Activated CD8-positive, alpha-beta T cell treated with anti-CD3 and anti-CD28 coated beads for 36 hours (primary cell): ENCODE measurements at regions not wholly inside any gene's neighbourhood (a gene's known extent, or its start where the extent isn't known, plus 50 kb on each side); places are given as distances from the start of the nearest gene placed in this dataset.

Experiments used
- ATAC-seq: fragments of 200-7000 bp; cut with Tn5 transposase; one replicate; pipeline ENCODE4 v1.10.0; 2021; ENCODE audit warnings: mild to moderate bottlenecking, moderate library complexity
- CTCF ChIA-PET: fragments of 350-600 bp; sonication (Branson Sonifier 250); formaldehyde crosslinking; loops from one replicate; lab custom pipeline; 2021; ENCODE audit warnings: antibody characterized with exemption; lab: Charles Lee
- POLR2A ChIA-PET: fragments of 350-600 bp; sonication (Branson Sonifier 250); formaldehyde crosslinking; loops from one replicate; lab custom pipeline; 2021; ENCODE audit warnings: antibody characterized with exemption; lab: Charles Lee
- DNase-seq: peaks from one replicate; pipeline ENCODE4 v3.0.0-alpha.2; 2020
- H3K27ac Mint-ChIP-seq: one replicate; pipeline ENCODE4 v1.8.0; 2021; ENCODE audit warnings: mild to moderate bottlenecking, mixed read lengths
- H3K27me3 Mint-ChIP-seq: one replicate; pipeline ENCODE4 v1.8.0; 2021; ENCODE audit warnings: mixed read lengths
- H3K36me3 Mint-ChIP-seq: one replicate; pipeline ENCODE4 v1.8.0; 2021; ENCODE audit warnings: low read depth, mixed read lengths
- H3K4me1 Mint-ChIP-seq: one replicate; pipeline ENCODE4 v1.8.0; 2021; ENCODE audit warnings: low read depth, mixed read lengths
- H3K4me3 Mint-ChIP-seq: one replicate; pipeline ENCODE4 v1.8.0; 2021; ENCODE audit warnings: mild to moderate bottlenecking, moderate library complexity, mixed read lengths
- H3K9me3 Mint-ChIP-seq: one replicate; pipeline ENCODE4 v1.8.0; 2021; ENCODE audit warnings: mixed read lengths
- CTCF ChIP-seq: fragments of 200-600 bp; IDR thresholded peaks from one replicate; pipeline ENCODE4 v1.8.0; 2022; ENCODE audit warnings: antibody characterized with exemption, mild to moderate bottlenecking
- intact Hi-C: fragments of 100-400 bp; cut with micrococcal nuclease; formaldehyde crosslinking; loops from one replicate; pipeline ENCODE4 v1.10.0; 2022

- no peaks in the 10 kb centered on the region for H3K36me3 Mint-ChIP-seq
- no peak overlapping the region for H3K4me3 Mint-ChIP-seq
- no peaks in the 10 kb centered on the region for H3K27me3 Mint-ChIP-seq
- intact Hi-C loops = no loop called here
- peaks cover 15% of the 10 kb centered on the region for H3K4me1 Mint-ChIP-seq
- POLR2A ChIA-PET = no interaction called here
- H3K9me3 Mint-ChIP-seq = no peaks in the 10 kb centered on the region
- no peak for TF ChIP-seq CTCF
- DNase-seq = no peak
- no peak overlapping the region for H3K27ac Mint-ChIP-seq
- CTCF ChIA-PET = interaction anchor here (1.0 kb wide), 1 partner anchor 9 kb away, joined by 4 read pairs; no protein-coding TSS in a partner anchor
- ATAC-seq = no peak
Measured at GRCh38 chr2:195356920-195357440, 300.0 kb upstream of the SLC39A10 start.

GRCh38 chr2:195356026-195356425 lies 301.0 kb upstream of the SLC39A10 start:
- Mint-ChIP-seq H3K27me3 (no peaks in the 10 kb centered on the region), H3K4me1 (peaks cover 15% of the 10 kb centered on the region), H3K4me3 (no peak overlapping the region), H3K9me3 (no peaks in the 10 kb centered on the region), H3K27ac (no peak overlapping the region), H3K36me3 (no peaks in the 10 kb centered on the region)
- ChIA-PET POLR2A (no interaction called here), CTCF (interaction anchor here (1.0 kb wide), 1 partner anchor 10 kb away, joined by 4 read pairs; no protein-coding TSS in a partner anchor)
- DNase-seq (no peak), ATAC-seq (no peak)
- intact Hi-C loops = no loop called here
- no peak for TF ChIP-seq CTCF

- no peaks in the 10 kb centered on the region for H3K36me3 Mint-ChIP-seq
- CTCF ChIA-PET = no interaction called here
- TF ChIP-seq CTCF = no peak
- intact Hi-C loops = no loop called here
- no peaks in the 10 kb centered on the region for H3K4me1 Mint-ChIP-seq
- DNase-seq = no peak
- H3K4me3 Mint-ChIP-seq = no peak overlapping the region
- H3K27ac Mint-ChIP-seq = no peak overlapping the region
- no peaks in the 10 kb centered on the region for H3K9me3 Mint-ChIP-seq
- ATAC-seq = no peak
- POLR2A ChIA-PET = interaction anchor here (0.7 to 0.8 kb wide), 2 partner anchors 192 to 455 kb away, joined by 3 read pairs; no protein-coding TSS in a partner anchor
- H3K27me3 Mint-ChIP-seq = no peaks in the 10 kb centered on the region
Measured at GRCh38 chr2:195352581-195352980, 304.4 kb upstream of the SLC39A10 start.

GRCh38 chr2:195343942-195344530 lies 313.0 kb upstream of the SLC39A10 start:
- H3K4me1 Mint-ChIP-seq = peaks cover 2% of the 10 kb centered on the region
- H3K9me3 Mint-ChIP-seq = no peaks in the 10 kb centered on the region
- POLR2A ChIA-PET = no interaction called here
- no peak for TF ChIP-seq CTCF
- no peaks in the 10 kb centered on the region for H3K27me3 Mint-ChIP-seq
- H3K36me3 Mint-ChIP-seq = no peaks in the 10 kb centered on the region
- H3K4me3 Mint-ChIP-seq = no peak overlapping the region
- ATAC-seq (no peak), DNase-seq (no peak)
- intact Hi-C loops = no loop called here
- H3K27ac Mint-ChIP-seq = no peak overlapping the region
- CTCF ChIA-PET = no interaction called here

- no peak for DNase-seq
- H3K4me1 Mint-ChIP-seq = peaks cover 2% of the 10 kb centered on the region
- no peaks in the 10 kb centered on the region for H3K27me3 Mint-ChIP-seq
- no peaks in the 10 kb centered on the region for H3K36me3 Mint-ChIP-seq
- ATAC-seq = no peak
- POLR2A ChIA-PET = no interaction called here
- no peak for TF ChIP-seq CTCF
- no peak overlapping the region for H3K27ac Mint-ChIP-seq
- no peaks in the 10 kb centered on the region for H3K9me3 Mint-ChIP-seq
- H3K4me3 Mint-ChIP-seq = no peak overlapping the region
- intact Hi-C loops = no loop called here
- CTCF ChIA-PET = no interaction called here
Measured at GRCh38 chr2:195343540-195343939, 313.5 kb upstream of the SLC39A10 start.
